ENCODE measurements at regions not wholly inside any gene's neighbourhood (a gene's known extent, or its start where the extent isn't known, plus 50 kb on each side); places are given as distances from the start of the nearest gene placed in this dataset.
"Not testable (repeated sequence)": the region's sequence is repeated elsewhere in the genome, so short reads cannot be mapped to it uniquely, and the experiment has no call there.

DNA sequence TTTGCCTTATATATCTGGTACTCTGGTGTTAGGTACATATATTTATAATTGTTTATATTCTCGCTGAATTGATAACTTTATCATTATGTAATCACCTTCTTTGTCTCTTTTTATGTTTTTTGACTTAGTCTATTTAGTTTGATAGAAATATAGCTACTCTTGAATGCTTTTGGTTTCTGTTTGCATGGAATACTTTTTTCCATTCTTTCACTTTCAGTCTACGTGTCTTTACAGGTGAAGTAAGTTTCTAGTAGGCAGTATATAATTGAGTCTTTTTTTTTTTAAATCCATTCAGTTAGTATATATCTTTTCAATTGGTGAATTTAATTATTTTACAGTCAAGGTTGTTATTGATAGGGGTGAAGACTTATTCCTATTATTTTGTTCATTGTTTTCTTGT lies 131.7 kb downstream of the PSAT1 start:
- Histone ChIP-seq H3K4me3 (ENCODE audit: low read depth, low read length) (no peak overlapping the region), H3K27ac (no peak overlapping the region), H3K27me3 (replicated peaks) (no peaks in the 10 kb centered on the region), H3K36me3 (replicated peaks) (no peaks in the 10 kb centered on the region)
- DNase-seq, result no peak
- in situ Hi-C loops (cut with HindIII; ENCODE audit: low pct_ligation_motif_present, low sequenced_read_pairs), result no loop called here
- no peak for TF ChIP-seq CTCF (IDR thresholded peaks at IDR 0.05; ENCODE audit: low read depth, low read length, missing control alignments)

DNA sequence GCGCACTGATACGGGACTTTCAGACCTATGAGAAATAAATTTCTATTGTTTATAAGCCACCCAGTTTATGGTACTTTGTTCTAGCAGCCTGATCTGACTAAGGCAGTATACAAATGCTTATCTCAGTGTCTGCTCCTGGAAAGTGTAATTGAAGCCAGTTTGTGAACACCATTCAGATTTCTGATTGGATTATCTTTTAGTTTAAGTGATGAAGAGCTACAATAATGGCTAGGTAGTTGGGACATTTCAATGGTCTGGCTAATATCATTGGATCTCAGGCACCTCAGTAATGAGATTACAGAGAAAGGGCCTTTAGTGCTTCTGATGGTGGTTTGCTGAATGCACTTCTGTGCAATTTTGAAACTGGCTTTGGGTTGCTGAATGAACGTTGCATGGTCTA lies 133.5 kb downstream of the PSAT1 start:
- TF ChIP-seq CTCF (IDR thresholded peaks at IDR 0.05; ENCODE audit: low read depth, low read length, missing control alignments), result no peak
- no peaks in the 10 kb centered on the region for H3K27me3 ChIP-seq (replicated peaks)
- in situ Hi-C loops (cut with HindIII; ENCODE audit: low pct_ligation_motif_present, low sequenced_read_pairs), result no loop called here
- no peak for DNase-seq
- no peaks in the 10 kb centered on the region for H3K36me3 ChIP-seq (replicated peaks)
- H3K4me3 ChIP-seq (ENCODE audit: low read depth, low read length), result no peak overlapping the region
- no peak overlapping the region for H3K27ac ChIP-seq

- H3K27me3 ChIP-seq (replicated peaks); H3K4me3 ChIP-seq (ENCODE audit: low read depth, low read length); DNase-seq; H3K36me3 ChIP-seq (replicated peaks); in situ Hi-C loops (cut with HindIII; ENCODE audit: low pct_ligation_motif_present, low sequenced_read_pairs); H3K27ac ChIP-seq: not testable (repeated sequence)
These were observed 134.1 kb downstream of the PSAT1 start for GRCh38 chr9:78431039-78431438.

GRCh38 chr9:78436873-78437272 lies 139.9 kb downstream of the PSAT1 start:
- in situ Hi-C loops (cut with HindIII; ENCODE audit: low pct_ligation_motif_present, low sequenced_read_pairs), result no loop called here
- Histone ChIP-seq H3K4me3 (ENCODE audit: low read depth, low read length) (no peak overlapping the region), H3K27ac (no peak overlapping the region), H3K36me3 (replicated peaks) (no peaks in the 10 kb centered on the region), H3K27me3 (replicated peaks) (no peaks in the 10 kb centered on the region)
- no peak for DNase-seq
- TF ChIP-seq CTCF (IDR thresholded peaks at IDR 0.05; ENCODE audit: low read depth, low read length, missing control alignments), result no peak

- no peaks in the 10 kb centered on the region for H3K27me3 ChIP-seq (replicated peaks)
- TF ChIP-seq CTCF (IDR thresholded peaks at IDR 0.05; ENCODE audit: low read depth, low read length, missing control alignments), result no peak
- no peak for DNase-seq
- in situ Hi-C loops (cut with HindIII; ENCODE audit: low pct_ligation_motif_present, low sequenced_read_pairs), result no loop called here
- H3K27ac ChIP-seq, result no peak overlapping the region
- H3K4me3 ChIP-seq (ENCODE audit: low read depth, low read length), result no peak overlapping the region
- no peaks in the 10 kb centered on the region for H3K36me3 ChIP-seq (replicated peaks)
These were observed 140.4 kb downstream of the PSAT1 start for GRCh38 chr9:78437296-78437695.

- in situ Hi-C loops (cut with HindIII; ENCODE audit: low pct_ligation_motif_present, low sequenced_read_pairs), result no loop called here
- H3K4me3 ChIP-seq (ENCODE audit: low read depth, low read length), result no peak overlapping the region
- H3K27me3 ChIP-seq (replicated peaks), result no peaks in the 10 kb centered on the region
- no peak overlapping the region for H3K27ac ChIP-seq
- no peak for DNase-seq
- no peaks in the 10 kb centered on the region for H3K36me3 ChIP-seq (replicated peaks)
- TF ChIP-seq CTCF (IDR thresholded peaks at IDR 0.05; ENCODE audit: low read depth, low read length, missing control alignments), result no peak
These were observed 140.9 kb downstream of the PSAT1 start for GRCh38 chr9:78437806-78438205.
